ENCODE measurements at regions not wholly inside any gene's neighbourhood (a gene's known extent, or its start where the extent isn't known, plus 50 kb on each side); places are given as distances from the start of the nearest gene placed in this dataset.

- no peak for DNase-seq (ENCODE audit: low spot score)
Observed at GRCh38 chr11:109862835-109863234, 230.4 kb upstream of the ZC3H12C start.

- DNase-seq (ENCODE audit: low spot score), result no peak
Observed at GRCh38 chr11:109864151-109864661, 229.0 kb upstream of the ZC3H12C start.

DNA sequence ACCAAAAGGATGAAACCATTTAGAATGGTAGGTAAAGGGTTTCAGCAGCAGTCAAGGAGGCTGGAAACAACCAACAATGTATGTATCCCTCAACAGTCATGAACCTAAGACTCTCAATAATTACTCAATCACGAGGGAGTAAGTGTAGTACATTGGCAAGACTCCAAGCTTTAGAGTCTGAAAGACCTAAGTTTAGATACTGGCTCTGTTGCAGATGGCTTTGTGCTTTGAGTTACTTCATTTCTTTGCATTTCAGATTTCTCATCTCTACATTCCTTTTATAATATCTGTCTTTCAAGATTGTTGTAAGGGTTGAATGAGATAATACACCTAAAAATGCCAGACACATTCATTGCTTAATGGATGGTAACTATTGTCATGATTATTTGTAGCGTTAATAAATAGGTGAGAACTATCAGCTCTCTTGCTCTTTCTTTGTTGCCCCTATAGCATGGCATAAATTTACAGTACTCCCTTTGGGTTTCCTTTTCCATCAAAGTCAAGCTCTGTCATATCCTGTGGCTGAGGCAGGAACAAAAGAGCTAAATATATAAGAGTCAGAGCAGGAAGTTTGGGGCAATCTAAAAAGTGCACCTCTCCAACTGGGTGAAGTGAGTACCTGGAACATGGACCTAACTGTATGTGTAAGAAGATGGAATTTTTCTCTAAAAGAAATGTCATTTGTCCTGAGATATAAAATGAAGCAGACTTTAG, 228.2 kb upstream of the ZC3H12C start:
- no peak for DNase-seq (ENCODE audit: low spot score)

DNA sequence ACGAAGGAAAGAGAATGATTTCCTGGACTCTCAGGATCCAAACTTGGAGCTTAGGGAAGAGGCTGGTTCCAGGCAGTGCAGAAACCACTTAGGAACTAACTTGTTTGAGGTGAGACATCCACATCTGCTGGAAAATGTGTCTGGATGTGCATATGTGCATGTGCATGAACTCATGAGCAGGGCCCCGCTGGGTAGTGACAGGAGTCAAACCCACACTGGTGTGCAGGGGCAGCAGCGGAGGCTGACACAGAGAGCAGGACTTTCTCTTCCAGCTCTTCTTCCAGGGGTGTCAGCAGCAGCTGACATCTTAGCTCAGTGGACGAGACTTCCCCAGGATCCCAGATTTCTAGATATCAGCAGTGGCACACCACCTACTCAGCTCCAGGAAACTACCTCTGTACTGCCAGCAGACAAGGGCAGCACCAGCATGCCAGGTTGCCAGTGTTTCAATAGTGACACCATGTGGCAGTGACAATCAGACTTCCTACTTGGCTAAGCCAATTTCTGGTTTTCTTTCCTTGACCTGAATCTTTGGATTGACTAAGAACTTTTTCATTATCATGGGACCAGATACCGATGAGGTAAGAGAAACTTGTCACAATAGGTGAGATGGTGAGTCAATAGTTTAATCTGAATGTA, 227.5 kb upstream of the ZC3H12C start:
- no peak for DNase-seq (ENCODE audit: low spot score)

DNA sequence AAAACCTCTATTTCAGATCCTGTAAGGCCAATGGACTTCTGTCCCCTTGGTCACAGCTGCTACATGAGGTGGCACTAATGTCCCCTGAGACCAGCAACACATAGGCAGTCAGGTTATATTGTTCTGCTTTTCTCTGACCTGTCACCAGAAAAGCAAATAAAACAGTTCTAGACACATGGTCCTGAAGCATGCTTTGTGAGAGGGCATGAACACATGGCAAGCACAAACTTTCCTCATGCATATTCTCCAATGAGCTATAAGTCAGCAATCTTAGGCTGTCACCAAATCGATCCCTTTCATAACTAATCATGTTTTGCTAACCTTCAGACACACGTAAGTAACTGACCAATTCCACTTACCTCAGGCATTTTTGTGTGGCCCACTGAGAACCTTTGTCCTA, 225.4 kb upstream of the ZC3H12C start:
- no peak for DNase-seq (ENCODE audit: low spot score)

- no peak for DNase-seq (ENCODE audit: low spot score)
Observed at GRCh38 chr11:109869536-109869935, 223.7 kb upstream of the ZC3H12C start.

GRCh38 chr11:109870297-109870696, 222.9 kb upstream of the ZC3H12C start:
- no peak for DNase-seq (ENCODE audit: low spot score)

GRCh38 chr11:109877043-109877442, 216.1 kb upstream of the ZC3H12C start:
- no peak for DNase-seq (ENCODE audit: low spot score)

DNA sequence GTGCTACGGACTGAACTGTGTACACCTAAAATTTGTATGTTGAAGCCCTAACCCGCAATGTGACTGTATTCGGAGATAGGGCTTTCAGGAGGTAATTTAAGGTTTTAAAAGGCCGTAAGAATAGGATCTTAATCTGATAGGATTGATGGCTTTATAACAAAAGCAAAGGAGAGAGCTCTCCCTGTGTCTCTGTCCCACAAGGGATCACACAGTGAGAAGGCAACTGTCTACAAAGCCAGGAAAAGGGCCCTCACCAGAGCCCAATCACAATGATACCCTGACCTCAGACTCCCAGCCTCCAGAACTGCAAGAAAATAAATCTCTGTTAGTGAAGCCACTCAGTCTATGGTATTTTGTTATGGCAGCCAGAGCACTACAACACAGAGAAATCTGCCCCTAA, 208.7 kb upstream of the ZC3H12C start:
- no peak for DNase-seq (ENCODE audit: low spot score)

GRCh38 chr11:109885006-109885405, 208.2 kb upstream of the ZC3H12C start:
- no peak for DNase-seq (ENCODE audit: low spot score)

GRCh38 chr11:109892321-109892794, 200.8 kb upstream of the ZC3H12C start:
- DNase-seq (ENCODE audit: low spot score), result no peak

DNA sequence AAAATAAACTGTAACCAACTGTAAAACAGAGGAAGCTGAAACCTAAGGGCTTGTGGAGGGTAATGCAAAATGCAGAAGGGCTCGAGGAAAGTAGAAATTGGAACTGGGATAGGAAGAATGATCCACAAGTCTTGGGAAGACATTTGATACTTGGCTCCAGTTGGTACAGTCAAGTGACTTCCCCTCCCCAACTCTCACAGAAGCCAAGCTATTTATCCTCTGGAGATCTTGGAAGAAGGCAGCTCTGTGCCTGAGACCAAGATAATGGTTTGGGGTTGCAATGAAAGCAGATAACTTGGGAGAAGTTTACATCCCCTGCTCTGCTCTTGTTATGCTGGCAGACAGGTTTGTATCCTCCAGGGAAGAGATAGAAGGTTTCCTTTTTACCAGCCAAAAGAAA, 198.9 kb upstream of the ZC3H12C start:
- DNase-seq (ENCODE audit: low spot score), result no peak

DNA sequence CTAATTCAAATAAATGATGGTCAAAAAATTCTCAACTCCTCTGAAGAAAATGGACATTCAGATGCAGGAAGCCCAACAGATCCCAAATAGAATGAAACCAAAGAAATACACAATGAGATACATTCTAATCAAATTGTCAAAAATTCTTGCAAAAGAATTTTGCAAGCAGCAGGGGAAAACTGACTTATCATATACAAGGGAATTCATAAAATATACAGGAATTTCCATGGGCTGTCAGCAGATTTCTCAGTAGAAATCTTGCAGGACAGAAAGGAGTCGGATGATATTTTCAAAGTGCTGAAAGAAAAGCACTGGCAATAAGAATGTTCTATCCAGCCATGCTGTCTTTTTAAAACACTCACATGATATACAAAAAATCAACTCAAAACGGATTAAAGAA, 194.6 kb upstream of the ZC3H12C start:
- no peak for DNase-seq (ENCODE audit: low spot score)

DNA sequence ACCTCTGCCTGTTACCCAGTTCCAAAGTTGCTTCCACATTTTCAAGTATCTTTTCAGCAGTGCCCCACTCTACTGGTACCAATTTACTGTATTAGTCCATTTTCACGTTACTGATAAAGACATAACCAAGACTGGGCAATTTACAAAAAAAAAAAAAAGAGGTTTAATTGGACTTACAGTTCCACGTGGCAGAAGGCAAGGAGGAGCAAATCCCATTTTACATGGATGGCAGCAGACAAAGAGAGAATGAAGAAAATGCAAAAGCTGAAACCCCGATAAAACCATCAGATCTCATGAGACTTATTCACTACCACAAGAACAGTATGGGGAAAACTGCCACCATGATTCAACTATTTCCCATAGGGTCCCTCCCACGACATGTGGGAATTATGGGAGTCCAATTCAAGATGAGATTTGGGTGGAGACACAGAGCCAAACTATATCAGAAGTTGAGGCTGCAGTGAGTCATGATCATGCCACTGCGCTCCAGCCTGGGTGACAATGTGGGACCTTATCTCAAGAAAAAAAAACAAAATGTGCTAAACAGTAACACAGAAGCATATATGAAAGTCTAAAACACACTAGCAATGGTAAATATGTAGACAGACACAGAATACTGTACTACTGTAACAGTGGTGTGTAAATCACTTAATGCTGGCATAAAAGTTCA, 190.3 kb upstream of the ZC3H12C start:
- DNase-seq (ENCODE audit: low spot score), result no peak

GRCh38 chr11:109911488-109911887, 181.7 kb upstream of the ZC3H12C start:
- DNase-seq (ENCODE audit: low spot score), result no peak

GRCh38 chr11:109914038-109914437, 179.2 kb upstream of the ZC3H12C start:
- no peak for DNase-seq (ENCODE audit: low spot score)

- DNase-seq (ENCODE audit: low spot score), result no peak
Observed at GRCh38 chr11:109914809-109915653, 178.2 kb upstream of the ZC3H12C start.

- DNase-seq (ENCODE audit: low spot score), result no peak
Observed at GRCh38 chr11:109926941-109927340, 166.3 kb upstream of the ZC3H12C start.

- DNase-seq (ENCODE audit: low spot score), result no peak
Observed at GRCh38 chr11:109929308-109929707, 163.9 kb upstream of the ZC3H12C start.

DNA sequence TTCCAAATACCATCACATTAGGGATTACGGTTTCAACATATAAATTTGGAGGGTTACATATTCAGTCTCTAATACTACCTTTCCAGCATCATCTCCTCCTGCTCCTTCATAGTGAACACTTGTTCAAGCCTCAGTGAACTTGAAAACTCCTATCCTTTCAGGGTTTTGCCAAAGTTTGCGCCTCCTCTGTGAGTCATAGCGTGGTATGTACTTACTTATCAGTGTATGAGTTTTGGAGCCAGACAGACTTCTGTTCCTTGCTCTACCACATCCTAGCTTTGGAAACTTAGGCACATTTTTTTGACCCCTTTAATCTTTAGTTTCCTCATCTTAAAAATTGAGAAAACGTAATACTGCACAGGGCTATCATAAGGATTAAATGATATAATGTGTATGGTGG, 160.1 kb upstream of the ZC3H12C start:
- DNase-seq (ENCODE audit: low spot score), result no peak

GRCh38 chr11:109934151-109934550, 159.0 kb upstream of the ZC3H12C start:
- DNase-seq (ENCODE audit: low spot score), result no peak

- DNase-seq (ENCODE audit: low spot score), result no peak
Observed at GRCh38 chr11:109936661-109937180, 156.5 kb upstream of the ZC3H12C start.
